ENCODE measurements at regions not wholly inside any gene's neighbourhood (a gene's known extent, or its start where the extent isn't known, plus 50 kb on each side); places are given as distances from the start of the nearest gene placed in this dataset.

DNA sequence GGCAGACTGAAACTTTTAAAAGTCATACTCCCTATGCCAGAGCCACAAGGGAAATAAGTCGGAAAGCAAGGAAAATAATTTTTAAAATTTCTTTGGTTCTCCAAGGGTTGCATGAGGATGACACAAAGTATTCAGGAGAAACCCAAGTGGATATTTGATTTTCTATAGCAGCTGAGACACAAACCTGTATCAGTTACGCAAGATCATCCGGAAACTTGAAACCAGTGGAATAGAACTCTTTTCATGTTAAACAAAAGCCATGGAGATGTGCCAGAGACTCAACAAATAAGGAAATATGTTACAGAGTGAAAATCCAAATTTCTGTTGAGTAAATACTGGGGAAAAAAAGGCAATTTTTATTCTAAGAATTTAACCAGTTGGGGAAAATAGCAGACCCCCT lies 294.7 kb downstream of the KIF2B start:
- H3K4me1 ChIP-seq: no peaks in the 10 kb centered on the region
- 72 to 89% (median 85%) methylated on average over 3 of the region's 3 CpGs for WGBS, 5 donors
- no peak overlapping the region for H3K27ac ChIP-seq
- H3K36me3 ChIP-seq: no peaks in the 10 kb centered on the region
- H3K4me3 ChIP-seq: no peak overlapping the region
- H3K27me3 ChIP-seq: no peaks in the 10 kb centered on the region
- no peak for DNase-seq
- peaks cover 0 to 8% (median 5%) of the 10 kb centered on the region in 4 donors for H3K9me3 ChIP-seq
- TF ChIP-seq POLR2AphosphoS5 (IDR thresholded peaks at IDR 0.05) (no peak), POLR2A (IDR thresholded peaks at IDR 0.05) (no peak), EP300 (IDR thresholded peaks at IDR 0.05) (no peak)
- TF ChIP-seq, protein P1, sequence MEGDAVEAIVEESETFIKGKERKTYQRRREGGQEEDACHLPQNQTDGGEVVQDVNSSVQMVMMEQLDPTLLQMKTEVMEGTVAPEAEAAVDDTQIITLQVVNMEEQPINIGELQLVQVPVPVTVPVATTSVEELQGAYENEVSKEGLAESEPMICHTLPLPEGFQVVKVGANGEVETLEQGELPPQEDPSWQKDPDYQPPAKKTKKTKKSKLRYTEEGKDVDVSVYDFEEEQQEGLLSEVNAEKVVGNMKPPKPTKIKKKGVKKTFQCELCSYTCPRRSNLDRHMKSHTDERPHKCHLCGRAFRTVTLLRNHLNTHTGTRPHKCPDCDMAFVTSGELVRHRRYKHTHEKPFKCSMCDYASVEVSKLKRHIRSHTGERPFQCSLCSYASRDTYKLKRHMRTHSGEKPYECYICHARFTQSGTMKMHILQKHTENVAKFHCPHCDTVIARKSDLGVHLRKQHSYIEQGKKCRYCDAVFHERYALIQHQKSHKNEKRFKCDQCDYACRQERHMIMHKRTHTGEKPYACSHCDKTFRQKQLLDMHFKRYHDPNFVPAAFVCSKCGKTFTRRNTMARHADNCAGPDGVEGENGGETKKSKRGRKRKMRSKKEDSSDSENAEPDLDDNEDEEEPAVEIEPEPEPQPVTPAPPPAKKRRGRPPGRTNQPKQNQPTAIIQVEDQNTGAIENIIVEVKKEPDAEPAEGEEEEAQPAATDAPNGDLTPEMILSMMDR (IDR thresholded peaks at IDR 0.05): no peak
- intact Hi-C loops (cut with DNase I; ENCODE audit: low total_unique reads): no loop called here

GRCh38 chr17:54124456-54124855 lies 301.7 kb downstream of the KIF2B start:
- TF ChIP-seq, protein P1 (IDR thresholded peaks at IDR 0.05): no peak
- TF ChIP-seq EP300 (IDR thresholded peaks at IDR 0.05) (no peak), POLR2A (IDR thresholded peaks at IDR 0.05) (no peak), POLR2AphosphoS5 (IDR thresholded peaks at IDR 0.05) (no peak)
- no peak for DNase-seq
- H3K27ac ChIP-seq: no peak overlapping the region
- intact Hi-C loops (cut with DNase I; ENCODE audit: low total_unique reads): no loop called here
- H3K9me3 ChIP-seq: peaks cover 0 to 36% (median 22%) of the 10 kb centered on the region in 4 donors
- no peaks in the 10 kb centered on the region for H3K4me1 ChIP-seq
- no peaks in the 10 kb centered on the region for H3K27me3 ChIP-seq
- no peaks in the 10 kb centered on the region for H3K36me3 ChIP-seq
- 10 to 15% (median 12%) methylated on average over 1 of the region's 1 CpG for WGBS, 5 donors
- no peak overlapping the region for H3K4me3 ChIP-seq

DNA sequence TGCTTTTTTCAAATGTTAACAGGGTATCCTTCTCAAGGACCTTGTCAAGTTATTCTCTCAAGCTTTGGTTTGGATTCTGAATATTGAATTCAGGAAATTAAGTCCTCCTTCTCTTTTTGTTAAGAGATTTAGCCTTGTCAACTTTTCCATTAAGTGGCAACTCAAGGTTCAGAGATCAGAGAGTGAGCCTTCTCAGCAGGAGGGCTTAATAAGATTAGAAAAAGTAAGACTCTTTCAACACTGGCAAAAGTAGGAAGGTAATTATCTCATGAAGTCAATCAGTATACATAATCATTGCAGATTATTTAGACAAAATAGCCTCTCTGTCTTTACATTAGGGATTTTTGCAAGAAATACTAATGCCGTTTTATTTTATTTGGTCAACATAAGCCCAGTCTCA lies 330.7 kb downstream of the KIF2B start:
- Histone ChIP-seq H3K4me3 (no peak overlapping the region), H3K9me3 (peaks cover 0 to 7% (median 0%) of the 10 kb centered on the region in 4 donors), H3K27ac (no peak overlapping the region), H3K4me1 (no peaks in the 10 kb centered on the region), H3K27me3 (no peaks in the 10 kb centered on the region), H3K36me3 (no peaks in the 10 kb centered on the region)
- 49 to 63% (median 59%) methylated on average over 1 of the region's 1 CpG for WGBS, 5 donors
- no peak for TF ChIP-seq EP300 (IDR thresholded peaks at IDR 0.05)
- TF ChIP-seq, protein P1 (IDR thresholded peaks at IDR 0.05): no peak
- TF ChIP-seq POLR2AphosphoS5 (IDR thresholded peaks at IDR 0.05): no peak
- no peak for TF ChIP-seq POLR2A (IDR thresholded peaks at IDR 0.05)
- intact Hi-C loops (cut with DNase I; ENCODE audit: low total_unique reads): no loop called here
- DNase-seq: no peak

GRCh38 chr17:54157542-54157941 lies 334.8 kb downstream of the KIF2B start:
- Histone ChIP-seq H3K4me3 (no peak overlapping the region), H3K4me1 (no peaks in the 10 kb centered on the region), H3K36me3 (no peaks in the 10 kb centered on the region), H3K27ac (no peak overlapping the region), H3K27me3 (no peaks in the 10 kb centered on the region), H3K9me3 (peaks cover 0 to 7% (median 0%) of the 10 kb centered on the region in 4 donors)
- intact Hi-C loops (cut with DNase I; ENCODE audit: low total_unique reads): no loop called here
- no peak for DNase-seq
- WGBS, 5 donors: 61 to 74% (median 70%) methylated on average over 2 of the region's 2 CpGs
- TF ChIP-seq POLR2A (IDR thresholded peaks at IDR 0.05) (no peak), EP300 (IDR thresholded peaks at IDR 0.05) (no peak), POLR2AphosphoS5 (IDR thresholded peaks at IDR 0.05) (no peak)
- TF ChIP-seq, protein P1 (IDR thresholded peaks at IDR 0.05): no peak

Data from stomach (tissue), 8 donors.